ENCODE measurements at regions not wholly inside any gene's neighbourhood (a gene's known extent, or its start where the extent isn't known, plus 50 kb on each side); places are given as distances from the start of the nearest gene placed in this dataset.

GRCh38 chr18:14905350-14905749 is 157.4 kb downstream of the ANKRD30B start:
- DNase-seq, result no peak

DNA sequence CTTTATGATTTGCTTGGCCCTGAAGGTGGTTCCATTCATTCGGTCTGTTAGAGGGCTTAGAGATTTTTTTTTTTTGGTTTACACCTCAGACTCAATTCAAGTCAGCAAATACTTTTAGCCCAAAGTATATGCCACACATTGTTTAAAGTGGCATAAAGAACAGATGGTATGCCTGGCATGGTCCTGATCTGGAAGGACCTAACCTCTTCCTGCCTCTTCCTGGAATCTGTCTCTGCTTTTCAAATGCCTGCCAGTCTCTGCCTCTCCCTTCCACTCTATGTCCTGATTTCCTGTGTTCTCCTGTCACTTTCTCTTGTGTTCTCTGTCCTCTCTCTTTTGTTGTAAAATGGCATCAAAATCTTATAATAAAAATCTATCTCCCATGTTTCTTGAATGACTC is 158.0 kb downstream of the ANKRD30B start:
- DNase-seq, result no peak

DNA sequence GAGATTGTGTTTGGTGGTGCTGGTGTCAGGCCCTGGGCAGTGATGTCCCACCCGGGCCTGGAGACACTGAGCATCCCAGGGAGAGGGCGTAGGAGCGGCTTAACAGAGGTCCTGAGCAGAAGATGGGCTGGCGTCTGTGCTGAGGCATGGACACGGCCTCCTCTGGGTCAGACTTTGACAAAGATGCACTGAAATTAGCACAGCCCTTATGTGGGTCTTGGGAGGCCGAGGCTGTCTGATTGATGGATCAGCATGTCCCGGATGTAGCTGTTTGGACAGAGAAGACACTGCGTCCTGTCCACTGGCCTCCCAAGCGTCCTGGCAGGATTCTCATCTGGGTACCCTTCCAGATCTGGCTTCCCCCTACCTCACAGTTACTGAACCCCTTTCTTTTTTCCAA is 159.4 kb downstream of the ANKRD30B start:
- DNase-seq, result no peak

DNA sequence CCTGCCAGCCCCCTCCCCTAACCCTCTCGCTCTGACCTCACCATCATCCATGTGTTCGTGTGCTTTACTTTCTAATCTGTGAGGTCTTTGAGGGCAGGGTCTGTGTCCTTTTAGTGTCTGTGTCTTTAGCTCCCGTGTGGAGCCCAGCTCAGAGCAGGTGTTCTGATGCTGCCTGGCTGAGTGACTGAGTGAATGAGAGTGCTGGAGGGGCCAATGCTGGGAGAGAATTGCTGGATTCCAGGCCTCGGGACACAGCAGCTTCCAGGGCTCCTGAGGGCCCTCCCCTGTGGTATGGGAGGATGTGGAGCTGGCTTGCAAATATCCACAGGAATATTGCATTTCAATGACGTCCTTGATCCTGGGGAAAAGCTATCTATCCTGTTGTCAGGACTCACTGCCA is 160.6 kb downstream of the ANKRD30B start:
- DNase-seq, result no peak

DNA sequence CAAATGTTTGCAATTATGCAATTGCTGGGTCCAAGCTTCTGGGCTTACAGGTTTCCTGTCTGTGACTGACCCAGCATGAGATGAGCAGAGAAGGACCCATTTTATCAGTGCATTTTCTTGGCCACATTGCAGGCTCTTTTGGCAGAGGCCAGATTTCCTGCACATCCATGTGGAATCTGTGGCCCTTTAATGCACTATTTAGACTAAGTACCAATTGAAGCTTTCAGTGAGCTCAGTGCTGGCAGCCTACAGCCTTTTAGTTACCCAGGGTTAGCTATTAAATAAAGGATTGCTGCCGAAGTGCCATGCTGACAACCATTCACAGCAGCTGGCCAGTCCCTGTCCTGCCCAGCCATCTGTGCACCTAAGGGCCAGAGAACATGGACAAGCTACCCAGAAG is 165.0 kb downstream of the ANKRD30B start:
- DNase-seq, result no peak

GRCh38 chr18:14914121-14914520 is 166.1 kb downstream of the ANKRD30B start:
- no peak for DNase-seq

DNA sequence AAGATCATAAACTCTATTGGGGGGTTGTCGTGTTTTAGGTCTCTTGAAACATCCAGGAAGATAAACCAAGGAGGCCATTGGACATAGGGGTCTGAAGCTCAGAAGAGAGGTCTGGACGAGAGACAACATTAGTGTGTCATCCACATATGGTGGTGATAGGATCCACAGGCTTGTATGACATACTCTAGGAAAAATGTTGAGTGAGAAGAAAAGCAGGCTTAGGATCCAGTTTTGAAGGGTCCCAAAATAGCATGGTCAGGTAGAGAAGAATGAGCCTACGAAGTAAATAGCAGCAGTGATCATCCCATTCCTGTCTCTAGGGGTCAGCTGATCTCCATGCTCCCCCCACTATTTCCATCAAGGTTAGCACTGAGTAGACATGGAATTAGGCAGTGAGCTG is 166.8 kb downstream of the ANKRD30B start:
- no peak for DNase-seq

- DNase-seq, result no peak
These were observed 168.2 kb downstream of the ANKRD30B start for GRCh38 chr18:14916181-14916580.

DNA sequence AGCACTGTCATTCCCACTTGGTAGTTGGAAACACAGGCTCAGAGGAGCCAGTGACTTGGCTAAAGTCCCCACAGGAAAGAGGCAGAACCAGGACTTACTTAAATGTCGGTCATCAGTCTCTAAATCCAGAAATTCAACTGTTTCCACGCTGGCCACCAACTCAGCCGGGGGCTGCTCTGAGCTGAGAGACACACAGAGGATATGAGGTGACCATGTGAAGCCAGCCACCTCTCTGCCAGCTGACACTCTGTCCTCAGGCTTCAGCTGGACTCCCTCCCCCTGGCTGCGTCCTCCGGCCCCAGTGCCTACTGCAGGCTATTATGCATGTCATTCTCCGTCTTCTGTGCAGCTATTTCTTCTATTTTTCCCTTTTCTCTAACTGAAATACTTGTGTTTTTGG is 168.9 kb downstream of the ANKRD30B start:
- no peak for DNase-seq

DNA sequence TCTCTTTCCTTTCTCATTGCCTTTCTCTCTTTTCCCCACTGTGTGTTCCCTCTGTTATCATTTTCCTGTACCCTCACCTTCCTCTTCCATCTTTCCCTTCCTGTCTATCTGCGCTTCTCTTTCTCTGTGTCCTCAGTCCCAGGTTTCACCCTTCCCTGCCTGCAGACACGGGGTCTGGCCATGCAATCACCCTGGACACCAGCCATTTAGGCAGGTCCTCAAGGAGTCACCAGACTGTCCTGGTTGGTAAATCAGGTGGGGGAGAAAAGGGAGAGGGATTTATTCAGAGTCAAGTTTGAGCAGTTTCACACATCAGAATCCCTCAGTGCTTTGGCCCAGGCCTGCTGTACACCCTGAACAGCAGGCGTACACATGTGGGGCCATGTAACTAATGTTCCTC is 169.3 kb downstream of the ANKRD30B start:
- DNase-seq, result no peak

GRCh38 chr18:14919666-14920065 is 171.7 kb downstream of the ANKRD30B start:
- DNase-seq, result no peak

GRCh38 chr18:14921031-14921430 is 173.1 kb downstream of the ANKRD30B start:
- peak; percentile 36 for DNase-seq

DNA sequence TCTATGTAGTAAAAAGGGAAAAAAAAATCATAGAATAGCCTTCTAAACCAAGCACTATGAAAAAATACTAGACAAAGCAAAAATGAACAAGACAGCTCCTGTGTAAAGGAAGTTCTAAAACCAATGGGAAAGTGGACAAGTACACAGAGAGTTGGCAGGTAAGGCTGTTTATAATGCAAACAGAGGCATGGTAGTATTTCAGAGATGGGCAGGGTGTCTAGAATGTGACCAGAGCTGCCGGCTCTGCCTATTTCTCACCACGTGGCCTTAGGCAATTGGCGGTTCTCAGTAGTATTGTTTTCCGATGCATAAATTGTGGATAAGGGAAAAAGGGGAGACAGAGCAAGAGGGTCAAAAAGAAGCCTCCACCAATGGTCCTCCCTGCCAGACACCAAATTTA is 173.6 kb downstream of the ANKRD30B start:
- DNase-seq, result peak; percentile 36

- no peak for DNase-seq
These were observed 174.1 kb downstream of the ANKRD30B start for GRCh38 chr18:14922031-14922430.

DNA sequence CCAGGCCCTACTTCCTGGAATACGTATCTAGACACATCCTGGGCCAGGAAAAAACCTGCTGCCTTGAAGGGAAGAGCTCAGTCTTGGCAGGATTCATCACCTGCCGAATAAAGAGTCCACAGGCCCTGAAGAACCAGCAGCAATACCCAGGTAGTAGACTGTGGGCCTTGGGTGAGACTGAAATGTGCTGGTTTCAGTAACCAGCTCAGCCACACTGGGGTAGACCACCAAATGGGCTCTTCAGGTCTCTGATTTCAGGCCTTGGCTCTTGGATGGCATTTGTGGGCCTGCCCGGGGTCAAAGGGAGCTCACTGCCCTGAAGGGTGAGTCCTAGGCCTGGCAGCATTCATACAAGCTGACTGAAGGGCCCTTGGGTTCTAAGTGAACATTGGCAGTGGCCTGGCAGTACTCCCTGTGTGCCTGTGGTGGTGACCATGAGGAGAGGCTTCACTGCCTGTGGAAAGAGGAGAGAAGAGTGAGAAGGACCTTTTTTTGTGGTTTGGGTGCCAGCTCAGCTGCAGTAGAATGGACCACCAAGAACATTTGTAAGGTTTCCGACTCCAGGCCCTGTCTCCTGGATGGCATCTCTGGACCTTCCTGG is 175.1 kb downstream of the ANKRD30B start:
- DNase-seq, result no peak

DNA sequence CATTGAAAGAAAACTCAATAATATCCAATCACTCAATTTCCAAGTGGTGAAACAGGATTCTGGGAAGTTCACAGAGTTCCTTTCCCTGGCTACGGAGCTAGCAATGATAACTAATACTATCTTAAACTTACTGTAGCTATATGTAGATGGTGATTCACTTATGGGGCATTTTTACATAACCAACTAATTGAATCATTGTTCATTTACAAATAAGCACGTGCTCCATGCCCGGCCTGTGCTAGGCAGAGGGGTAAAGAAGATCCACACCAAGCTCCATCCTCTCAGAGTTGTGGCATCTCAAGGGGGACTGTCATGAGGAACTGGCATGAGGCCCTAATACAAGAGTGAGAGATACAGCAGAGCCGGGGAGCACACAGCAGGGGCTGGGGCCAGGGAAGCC is 176.3 kb downstream of the ANKRD30B start:
- no peak for DNase-seq

- DNase-seq, result no peak
These were observed 177.3 kb downstream of the ANKRD30B start for GRCh38 chr18:14925281-14925709.

- no peak for DNase-seq
These were observed 179.7 kb downstream of the ANKRD30B start for GRCh38 chr18:14927701-14928100.

- no peak for DNase-seq
These were observed 180.4 kb downstream of the ANKRD30B start for GRCh38 chr18:14928396-14928795.

GRCh38 chr18:14930076-14930475 is 182.1 kb downstream of the ANKRD30B start:
- DNase-seq, result no peak

- DNase-seq, result no peak
These were observed 182.6 kb downstream of the ANKRD30B start for GRCh38 chr18:14930576-14930975.

- DNase-seq, result no peak
These were observed 185.3 kb downstream of the ANKRD30B start for GRCh38 chr18:14933049-14933851.

DNA sequence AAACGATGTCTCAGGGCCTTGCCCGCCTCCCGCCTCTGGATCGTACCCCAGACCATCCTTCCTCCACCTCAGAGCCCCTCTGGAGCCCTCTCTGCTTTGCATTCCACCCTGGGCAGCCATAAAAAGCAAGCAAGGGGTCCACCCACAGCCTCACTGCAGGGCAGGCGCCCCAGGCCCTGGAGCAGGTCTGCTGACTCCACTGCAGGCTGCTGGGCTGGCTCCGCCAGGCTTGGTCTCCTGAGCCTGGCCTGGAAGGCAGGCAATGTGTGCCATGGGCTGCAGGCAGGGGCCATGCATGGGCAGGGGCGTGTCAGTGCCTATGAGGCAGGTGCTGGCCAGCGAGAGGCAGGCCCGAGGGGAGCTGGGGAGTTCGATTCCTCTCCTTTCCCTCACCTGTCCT is 186.0 kb downstream of the ANKRD30B start:
- no peak for DNase-seq

DNA sequence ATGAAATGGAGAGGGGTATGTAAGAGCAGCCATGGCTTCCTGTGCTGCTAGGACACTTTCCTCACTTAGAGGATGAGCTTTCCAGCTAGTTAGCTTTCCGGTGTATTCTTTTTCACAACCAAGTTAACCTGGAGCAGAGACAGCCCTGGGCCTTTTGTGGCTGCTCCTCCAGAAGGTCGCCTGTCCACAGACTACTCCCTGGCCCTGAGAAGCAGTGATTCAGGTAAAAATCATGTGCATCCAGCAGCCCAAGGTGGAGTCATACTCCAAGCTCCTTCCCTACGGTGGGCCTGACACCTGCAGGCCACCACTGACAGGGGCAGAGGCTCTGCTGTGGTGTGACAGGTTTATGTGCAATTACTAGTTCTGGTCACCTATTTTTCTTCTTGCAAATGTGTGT is 187.2 kb downstream of the ANKRD30B start:
- no peak for DNase-seq

- DNase-seq, result no peak
These were observed 188.3 kb downstream of the ANKRD30B start for GRCh38 chr18:14936313-14936712.

All from NCI-H748 treated with DMSO at 0.1 percent for 48 hours (cell line).